Neural progenitor cell (in vitro differentiated cells): ENCODE measurements at regions not wholly inside any gene's neighbourhood (a gene's known extent, or its start where the extent isn't known, plus 50 kb on each side); places are given as distances from the start of the nearest gene placed in this dataset.

Experiments
- DNase-seq: peaks from one replicate; pipeline ENCODE4 v3.0.0-alpha.2; 2016; ENCODE audit warnings: low spot score
- H2AFZ ChIP-seq: fragments of 200-600 bp; sonication (generic); replicated peaks from 2 replicates; pipeline ENCODE4 v1.6.1; 2016; ENCODE audit warnings: antibody characterized with exemption
- H3F3A ChIP-seq: fragments of 200-600 bp; sonication (generic); 2 replicates; pipeline ENCODE4 v1.6.1; 2016; ENCODE audit warnings: antibody characterized with exemption, low read depth
- H3K27ac ChIP-seq: fragments of 200-600 bp; sonication (generic); 2 replicates; pipeline ENCODE4 v1.5.1; 2016; ENCODE audit warnings: mild to moderate bottlenecking
- H3K27me3 ChIP-seq: fragments of 200-600 bp; sonication (generic); 2 replicates; pipeline ENCODE4 v1.6.1; 2016; ENCODE audit warnings: mild to moderate bottlenecking, moderate library complexity
- H3K36me3 ChIP-seq: fragments of 200-600 bp; sonication (generic); 2 replicates; pipeline ENCODE4 v1.5.1; 2016
- H3K4me1 ChIP-seq: fragments of 200-600 bp; sonication (generic); 2 replicates; pipeline ENCODE4 v1.6.1; 2016; ENCODE audit warnings: mixed run types
- H3K4me2 ChIP-seq: fragments of 200-600 bp; sonication (generic); 2 replicates; pipeline ENCODE4 v1.6.1; 2016
- H3K4me3 ChIP-seq: fragments of 200-600 bp; sonication (generic); 2 replicates; pipeline ENCODE4 v1.5.1; 2016
- H3K79me2 ChIP-seq: fragments of 200-600 bp; sonication (generic); 2 replicates; pipeline ENCODE4 v1.6.1; 2016; ENCODE audit warnings: low read depth
- H3K9ac ChIP-seq: fragments of 200-600 bp; sonication (generic); 2 replicates; pipeline ENCODE4 v1.6.1; 2016
- H3K9me3 ChIP-seq: fragments of 200-600 bp; sonication (generic); 2 replicates; pipeline ENCODE4 v1.5.1; 2016; ENCODE audit warnings: low read depth
- H4K20me1 ChIP-seq: fragments of 200-600 bp; sonication (generic); 2 replicates; pipeline ENCODE4 v1.6.1; 2016; ENCODE audit warnings: low read depth
- H3K27ac Mint-ChIP-seq: 3 replicates; pipeline ENCODE4 v1.8.0; 2021; ENCODE audit warnings: mixed read lengths
- H3K27me3 Mint-ChIP-seq: 2 replicates; pipeline ENCODE4 v1.8.0; 2022; ENCODE audit warnings: low read depth, mild to moderate bottlenecking, inconsistent platforms, moderate library complexity, mixed read lengths; ENCODE audit not compliant: insufficient read depth
- H3K36me3 Mint-ChIP-seq: 3 replicates; pipeline ENCODE4 v1.8.0; 2021; ENCODE audit warnings: mixed read lengths
- H3K4me1 Mint-ChIP-seq: 3 replicates; pipeline ENCODE4 v1.8.0; 2021; ENCODE audit warnings: mixed read lengths
- H3K4me3 Mint-ChIP-seq: 3 replicates; pipeline ENCODE4 v1.8.0; 2021; ENCODE audit warnings: mild to moderate bottlenecking, moderate library complexity, mixed read lengths
- H3K9me3 Mint-ChIP-seq: 3 replicates; pipeline ENCODE4 v1.8.0; 2020; ENCODE audit warnings: mixed read lengths
- CTCF ChIP-seq: fragments of 200-600 bp; sonication (generic); IDR thresholded peaks from 2 replicates; pipeline ENCODE4 v1.5.1; 2017; ENCODE audit warnings: antibody characterized with exemption, mild to moderate bottlenecking
- EZH2 ChIP-seq: fragments of 200-600 bp; sonication (generic); IDR thresholded peaks from 2 replicates; pipeline ENCODE4 v1.6.1; 2017; ENCODE audit warnings: antibody characterized with exemption, mild to moderate bottlenecking, moderate library complexity
- EZH2phosphoT487 ChIP-seq: fragments of 200-600 bp; sonication (generic); IDR thresholded peaks from 2 replicates; pipeline ENCODE4 v1.6.1; 2017; ENCODE audit warnings: antibody characterized with exemption

- H3K4me3 Mint-ChIP-seq: no peak overlapping the region
- Histone ChIP-seq H4K20me1 (no peaks in the 10 kb centered on the region), H3K4me3 (no peak overlapping the region), H3F3A (no peaks in the 10 kb centered on the region), H3K27ac (no peak overlapping the region), H3K4me1 (no peaks in the 10 kb centered on the region), H3K9me3 (no peaks in the 10 kb centered on the region), H3K79me2 (no peaks in the 10 kb centered on the region), H3K4me2 (no peak overlapping the region), H3K27me3 (no peaks in the 10 kb centered on the region), H3K9ac (no peak overlapping the region), H3K36me3 (no peaks in the 10 kb centered on the region), H2AFZ (no peak overlapping the region)
- H3K36me3 Mint-ChIP-seq: no peaks in the 10 kb centered on the region
- H3K4me1 Mint-ChIP-seq: no peaks in the 10 kb centered on the region
- TF ChIP-seq CTCF: no peak
- no peak for TF ChIP-seq EZH2
- no peak for TF ChIP-seq EZH2phosphoT487
- no peak overlapping the region for H3K27ac Mint-ChIP-seq
- peaks cover 5% of the 10 kb centered on the region for H3K9me3 Mint-ChIP-seq
- no peak for DNase-seq
- peaks cover 3% of the 10 kb centered on the region for H3K27me3 Mint-ChIP-seq
Observed at GRCh38 chr13:22176968-22177520, 506.2 kb downstream of the FGF9 start.

GRCh38 chr13:22178878-22179277 is 508.0 kb downstream of the FGF9 start:
- no peaks in the 10 kb centered on the region for H3K4me1 ChIP-seq

GRCh38 chr13:22187329-22187728 is 516.5 kb downstream of the FGF9 start:
- Histone ChIP-seq H3K9ac (no peak overlapping the region), H3K79me2 (no peaks in the 10 kb centered on the region), H3F3A (no peaks in the 10 kb centered on the region), H3K9me3 (no peaks in the 10 kb centered on the region), H3K4me3 (no peak overlapping the region), H3K4me2 (no peak overlapping the region), H3K27ac (no peak overlapping the region), H2AFZ (no peak overlapping the region), H3K4me1 (no peaks in the 10 kb centered on the region), H4K20me1 (no peaks in the 10 kb centered on the region), H3K27me3 (no peaks in the 10 kb centered on the region), H3K36me3 (no peaks in the 10 kb centered on the region)
- Mint-ChIP-seq H3K27me3 (peaks cover 4% of the 10 kb centered on the region), H3K36me3 (no peaks in the 10 kb centered on the region), H3K9me3 (peaks cover 2% of the 10 kb centered on the region), H3K4me3 (no peak overlapping the region), H3K4me1 (no peaks in the 10 kb centered on the region), H3K27ac (no peak overlapping the region)
- no peak for TF ChIP-seq EZH2phosphoT487
- DNase-seq: no peak

More at GRCh38 chr13:22178878-22179277, 508.0 kb downstream of the FGF9 start:
- H3K27ac ChIP-seq: no peak overlapping the region
- DNase-seq: no peak
- no peaks in the 10 kb centered on the region for H3K4me1 Mint-ChIP-seq
- no peaks in the 10 kb centered on the region for H3K36me3 ChIP-seq
- H3K4me2 ChIP-seq: no peak overlapping the region
- H3K4me3 ChIP-seq: no peak overlapping the region
- H4K20me1 ChIP-seq: no peaks in the 10 kb centered on the region
- H3K27me3 Mint-ChIP-seq: peaks cover 3% of the 10 kb centered on the region
- no peak overlapping the region for H3K27ac Mint-ChIP-seq
- TF ChIP-seq CTCF: no peak
- no peak for TF ChIP-seq EZH2
- TF ChIP-seq EZH2phosphoT487: no peak
- H3K36me3 Mint-ChIP-seq: no peaks in the 10 kb centered on the region
- H3K9ac ChIP-seq: no peak overlapping the region
- no peaks in the 10 kb centered on the region for H3K79me2 ChIP-seq
- H2AFZ ChIP-seq: no peak overlapping the region
- H3F3A ChIP-seq: no peaks in the 10 kb centered on the region
- peaks cover 5% of the 10 kb centered on the region for H3K9me3 Mint-ChIP-seq
- H3K9me3 ChIP-seq: no peaks in the 10 kb centered on the region
- no peak overlapping the region for H3K4me3 Mint-ChIP-seq
- H3K27me3 ChIP-seq: no peaks in the 10 kb centered on the region

GRCh38 chr13:22189176-22190048 is 518.5 kb downstream of the FGF9 start:
- no peak for TF ChIP-seq EZH2
- TF ChIP-seq EZH2phosphoT487: no peak
- TF ChIP-seq CTCF: no peak
- no peaks in the 10 kb centered on the region for H3K9me3 ChIP-seq
- Mint-ChIP-seq H3K9me3 (peaks cover 2% of the 10 kb centered on the region), H3K27ac (no peak overlapping the region), H3K4me1 (no peaks in the 10 kb centered on the region), H3K4me3 (no peak overlapping the region), H3K27me3 (peaks cover 4% of the 10 kb centered on the region), H3K36me3 (no peaks in the 10 kb centered on the region)
- H3K27me3 ChIP-seq: no peaks in the 10 kb centered on the region
- H3K4me3 ChIP-seq: no peak overlapping the region
- no peaks in the 10 kb centered on the region for H3K79me2 ChIP-seq
- H3K4me2 ChIP-seq: no peak overlapping the region
- H3K36me3 ChIP-seq: no peaks in the 10 kb centered on the region
- H3F3A ChIP-seq: no peaks in the 10 kb centered on the region
- H3K9ac ChIP-seq: no peak overlapping the region
- H2AFZ ChIP-seq: no peak overlapping the region
- no peaks in the 10 kb centered on the region for H3K4me1 ChIP-seq
- H3K27ac ChIP-seq: no peak overlapping the region
- DNase-seq: no peak
- H4K20me1 ChIP-seq: no peaks in the 10 kb centered on the region
